ENCODE measurements at regions not wholly inside any gene's neighbourhood (a gene's known extent, or its start where the extent isn't known, plus 50 kb on each side); places are given as distances from the start of the nearest gene placed in this dataset.

DNA sequence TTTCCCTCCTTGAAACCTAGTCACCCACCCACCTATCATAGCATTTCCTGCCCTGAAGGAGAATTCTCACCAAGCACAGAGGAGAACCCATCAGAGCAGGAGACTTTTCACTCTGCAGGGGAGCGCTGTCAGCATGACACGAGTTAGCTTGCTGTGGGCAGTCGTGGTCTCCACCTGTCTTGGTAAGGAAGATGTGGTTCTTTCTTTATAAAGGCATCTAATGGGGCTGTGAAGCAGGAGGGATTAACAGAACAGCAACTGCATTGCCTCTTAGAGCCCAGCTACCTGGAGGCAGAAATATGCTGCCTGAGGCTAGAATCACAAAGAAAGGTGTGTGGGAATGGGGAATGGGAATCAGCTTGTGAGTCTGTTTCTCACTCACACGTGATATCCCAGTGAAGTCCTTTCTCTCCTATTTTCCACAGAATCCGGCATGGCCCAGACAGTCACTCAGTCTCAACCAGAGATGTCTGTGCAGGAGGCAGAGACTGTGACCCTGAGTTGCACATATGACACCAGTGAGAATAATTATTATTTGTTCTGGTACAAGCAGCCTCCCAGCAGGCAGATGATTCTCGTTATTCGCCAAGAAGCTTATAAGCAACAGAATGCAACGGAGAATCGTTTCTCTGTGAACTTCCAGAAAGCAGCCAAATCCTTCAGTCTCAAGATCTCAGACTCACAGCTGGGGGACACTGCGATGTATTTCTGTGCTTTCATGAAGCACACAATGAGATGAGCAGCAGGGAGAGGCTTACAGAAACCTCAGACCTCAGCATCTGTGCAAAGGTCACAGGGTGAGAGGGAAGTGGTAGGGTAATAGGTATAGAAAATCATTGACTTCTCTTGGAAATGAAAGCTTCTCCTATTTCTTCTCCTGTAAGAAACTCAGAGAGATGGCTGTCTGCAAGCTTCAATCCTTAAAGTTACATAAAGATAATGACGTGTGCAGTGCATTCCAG lies 316.9 kb downstream of the DAD1 start:
- H3K4me3 Mint-ChIP-seq: no peak overlapping the region
- TF ChIP-seq, protein P1, sequence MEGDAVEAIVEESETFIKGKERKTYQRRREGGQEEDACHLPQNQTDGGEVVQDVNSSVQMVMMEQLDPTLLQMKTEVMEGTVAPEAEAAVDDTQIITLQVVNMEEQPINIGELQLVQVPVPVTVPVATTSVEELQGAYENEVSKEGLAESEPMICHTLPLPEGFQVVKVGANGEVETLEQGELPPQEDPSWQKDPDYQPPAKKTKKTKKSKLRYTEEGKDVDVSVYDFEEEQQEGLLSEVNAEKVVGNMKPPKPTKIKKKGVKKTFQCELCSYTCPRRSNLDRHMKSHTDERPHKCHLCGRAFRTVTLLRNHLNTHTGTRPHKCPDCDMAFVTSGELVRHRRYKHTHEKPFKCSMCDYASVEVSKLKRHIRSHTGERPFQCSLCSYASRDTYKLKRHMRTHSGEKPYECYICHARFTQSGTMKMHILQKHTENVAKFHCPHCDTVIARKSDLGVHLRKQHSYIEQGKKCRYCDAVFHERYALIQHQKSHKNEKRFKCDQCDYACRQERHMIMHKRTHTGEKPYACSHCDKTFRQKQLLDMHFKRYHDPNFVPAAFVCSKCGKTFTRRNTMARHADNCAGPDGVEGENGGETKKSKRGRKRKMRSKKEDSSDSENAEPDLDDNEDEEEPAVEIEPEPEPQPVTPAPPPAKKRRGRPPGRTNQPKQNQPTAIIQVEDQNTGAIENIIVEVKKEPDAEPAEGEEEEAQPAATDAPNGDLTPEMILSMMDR (conservative IDR thresholded peaks at IDR 0.05): no peak
- H3K27ac Mint-ChIP-seq (ENCODE audit: unreplicated experiment): no peak overlapping the region
- no peaks in the 10 kb centered on the region for H3K36me3 Mint-ChIP-seq (ENCODE audit: low read depth)
- H3K4me1 Mint-ChIP-seq: peaks cover 1% of the 10 kb centered on the region
- H3K27me3 Mint-ChIP-seq (ENCODE audit: low read depth): peaks cover 8% of the 10 kb centered on the region
- no peak for DNase-seq (ENCODE audit: low read depth, low spot score)
- H3K9me3 Mint-ChIP-seq: no peaks in the 10 kb centered on the region

DNA sequence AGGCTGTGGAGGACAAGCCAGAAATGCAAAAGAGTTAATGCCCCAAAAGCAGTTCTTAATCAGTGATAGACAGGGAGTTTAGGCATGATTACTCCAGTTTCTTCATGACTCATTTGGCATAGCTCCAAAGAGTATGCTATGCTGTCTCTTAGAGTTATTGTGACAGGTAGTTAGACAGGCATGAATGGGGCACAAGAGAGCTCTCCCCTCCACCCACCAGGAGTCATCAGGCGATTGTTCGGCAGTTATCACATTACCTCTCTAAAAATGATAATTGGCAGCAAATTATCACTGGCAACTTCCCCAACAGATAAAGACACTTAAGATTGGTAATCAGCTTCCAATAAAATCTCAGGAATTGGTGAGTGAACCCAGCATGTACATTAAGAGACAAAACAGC lies 320.1 kb downstream of the DAD1 start:
- Mint-ChIP-seq H3K9me3 (no peaks in the 10 kb centered on the region), H3K4me3 (no peak overlapping the region), H3K36me3 (ENCODE audit: low read depth) (no peaks in the 10 kb centered on the region), H3K27ac (ENCODE audit: unreplicated experiment) (peak overlapping the region; percentile 22), H3K4me1 (peaks cover 18% of the 10 kb centered on the region), H3K27me3 (ENCODE audit: low read depth) (peaks cover 5% of the 10 kb centered on the region)
- TF ChIP-seq, protein P1 (conservative IDR thresholded peaks at IDR 0.05): no peak
- DNase-seq (ENCODE audit: low read depth, low spot score): no peak

- Mint-ChIP-seq H3K9me3 (no peaks in the 10 kb centered on the region), H3K36me3 (ENCODE audit: low read depth) (no peaks in the 10 kb centered on the region), H3K4me3 (no peak overlapping the region), H3K27ac (ENCODE audit: unreplicated experiment) (no peak overlapping the region), H3K27me3 (ENCODE audit: low read depth) (peaks cover 5% of the 10 kb centered on the region), H3K4me1 (peaks cover 18% of the 10 kb centered on the region)
- no peak for DNase-seq (ENCODE audit: low read depth, low spot score)
- TF ChIP-seq, protein P1 (conservative IDR thresholded peaks at IDR 0.05): no peak
Observed at GRCh38 chr14:22266683-22267082, 322.3 kb downstream of the DAD1 start.

DNA sequence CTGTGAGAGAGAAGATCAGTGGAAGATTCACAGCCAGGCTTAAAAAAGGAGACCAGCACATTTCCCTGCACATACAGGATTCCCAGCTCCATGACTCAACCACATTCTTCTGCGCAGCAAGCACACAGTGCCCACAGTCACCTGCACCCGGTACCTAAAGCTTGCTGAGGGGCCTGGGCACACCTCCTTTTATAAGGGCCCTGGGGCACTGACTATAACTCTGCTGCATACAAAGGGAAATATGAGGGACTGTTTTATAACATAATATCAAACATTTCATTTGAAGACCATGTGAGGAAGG lies 322.9 kb downstream of the DAD1 start:
- Mint-ChIP-seq H3K9me3 (no peaks in the 10 kb centered on the region), H3K4me1 (peaks cover 18% of the 10 kb centered on the region), H3K27ac (ENCODE audit: unreplicated experiment) (no peak overlapping the region), H3K4me3 (no peak overlapping the region), H3K36me3 (ENCODE audit: low read depth) (no peaks in the 10 kb centered on the region), H3K27me3 (ENCODE audit: low read depth) (peaks cover 5% of the 10 kb centered on the region)
- TF ChIP-seq, protein P1 (conservative IDR thresholded peaks at IDR 0.05): no peak
- DNase-seq (ENCODE audit: low read depth, low spot score): no peak

DNA sequence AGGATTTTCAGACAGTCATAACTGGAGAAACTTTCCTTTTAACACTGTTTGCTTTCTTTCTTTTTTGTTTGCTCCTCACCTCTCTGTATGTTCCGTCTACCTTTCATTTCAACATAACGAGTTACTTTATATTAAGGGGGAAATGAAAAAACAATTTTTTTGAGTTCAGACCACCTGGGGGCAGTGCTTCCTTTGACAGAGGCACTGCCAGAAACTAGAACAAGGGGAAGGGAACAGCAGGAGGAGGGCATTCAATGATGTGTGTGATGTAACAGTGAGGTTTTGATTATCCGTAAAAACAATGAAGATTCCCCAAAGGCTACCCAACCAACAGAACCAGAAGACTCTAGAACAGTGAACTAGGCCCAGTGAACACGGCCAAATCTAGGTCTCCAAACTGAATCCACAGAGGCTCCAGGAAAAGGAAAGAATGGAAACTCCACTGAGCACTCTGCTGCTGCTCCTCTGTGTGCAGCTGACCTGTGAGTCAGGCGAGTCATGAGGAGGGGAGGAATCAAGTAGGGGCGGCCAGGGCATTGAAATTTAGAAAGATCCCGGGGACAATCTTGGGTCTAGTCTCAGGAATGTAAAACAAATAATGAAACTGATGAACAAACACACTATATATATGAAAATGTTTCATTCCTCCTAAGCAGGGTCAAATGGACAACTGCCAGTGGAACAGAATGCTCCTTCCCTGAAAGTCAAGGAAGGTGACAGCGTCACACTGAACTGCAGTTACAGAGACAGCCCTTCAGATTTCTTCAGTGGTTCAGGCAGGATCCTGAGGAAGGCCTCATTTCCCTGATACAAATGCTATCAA lies 323.5 kb downstream of the DAD1 start:
- H3K4me3 Mint-ChIP-seq: no peak overlapping the region
- no peaks in the 10 kb centered on the region for H3K9me3 Mint-ChIP-seq
- DNase-seq (ENCODE audit: low read depth, low spot score): no peak
- peaks cover 5% of the 10 kb centered on the region for H3K27me3 Mint-ChIP-seq (ENCODE audit: low read depth)
- H3K27ac Mint-ChIP-seq (ENCODE audit: unreplicated experiment): no peak overlapping the region
- no peaks in the 10 kb centered on the region for H3K36me3 Mint-ChIP-seq (ENCODE audit: low read depth)
- peaks cover 18% of the 10 kb centered on the region for H3K4me1 Mint-ChIP-seq
- TF ChIP-seq, protein P1 (conservative IDR thresholded peaks at IDR 0.05): peak; percentile 31

Measured in neural crest cell (in vitro differentiated cells).